Mesenchymal stem cell (in vitro differentiated cells and primary cell): ENCODE measurements at regions not wholly inside any gene's neighbourhood (a gene's known extent, or its start where the extent isn't known, plus 50 kb on each side); places are given as distances from the start of the nearest gene placed in this dataset.
"Not testable (repeated sequence)": the region's sequence is repeated elsewhere in the genome, so short reads cannot be mapped to it uniquely, and the experiment has no call there.

Source experiments
- DNase-seq: peaks from one replicate; pipeline ENCODE4 v3.0.0-alpha.2; 2013
- H2AFZ ChIP-seq: one replicate; pipeline ENCODE4 v1.6.1; 2013; ENCODE audit warnings: low read depth, mild to moderate bottlenecking, control low read depth, inconsistent platforms, low read length, moderate library complexity
- H2AK5ac ChIP-seq: 2 replicates; pipeline ENCODE4 v1.6.1; 2013; ENCODE audit warnings: low read length, moderate library complexity, mild to moderate bottlenecking, inconsistent platforms; ENCODE audit not compliant: severe bottlenecking
- H2BK120ac ChIP-seq: one replicate; pipeline ENCODE4 v1.6.1; 2013; ENCODE audit warnings: low read depth, mild to moderate bottlenecking, inconsistent platforms, low read length, moderate library complexity
- H2BK12ac ChIP-seq, 2 experiments: one replicate each; pipeline ENCODE4 v1.6.1; 2013; ENCODE audit warnings: inconsistent platforms in 2 of 2, low read length in 2 of 2, mild to moderate bottlenecking in 2 of 2, moderate library complexity in 2 of 2, control low read depth in 1 of 2
- H2BK15ac ChIP-seq: one replicate; pipeline ENCODE4 v1.6.1; 2013; ENCODE audit warnings: mild to moderate bottlenecking, low read depth, inconsistent platforms; ENCODE audit not compliant: poor library complexity, severe bottlenecking
- H2BK5ac ChIP-seq: 2 replicates; pipeline ENCODE4 v1.6.1; 2013; ENCODE audit warnings: low read depth, mild to moderate bottlenecking, low read length, control low read depth, inconsistent platforms; ENCODE audit not compliant: poor library complexity, severe bottlenecking
- H3K14ac ChIP-seq, 2 experiments: one replicate each; pipeline ENCODE4 v1.6.1; 2013; ENCODE audit warnings: inconsistent platforms in 2 of 2, low read length in 2 of 2, control low read depth in 1 of 2, mild to moderate bottlenecking in 1 of 2, moderate library complexity in 1 of 2
- H3K18ac ChIP-seq, 2 experiments: one replicate each; pipeline ENCODE4 v1.6.1; 2013; ENCODE audit warnings: inconsistent platforms in 2 of 2, low read length in 2 of 2, control low read depth in 1 of 2, low read depth in 1 of 2, mild to moderate bottlenecking in 1 of 2
- H3K23ac ChIP-seq, 2 experiments: one replicate each; pipeline ENCODE4 v1.6.1; 2013; ENCODE audit warnings: inconsistent platforms in 2 of 2, low read length in 2 of 2, mild to moderate bottlenecking in 2 of 2, moderate library complexity in 2 of 2, control low read depth in 1 of 2
- H3K27ac ChIP-seq: 2 replicates; pipeline ENCODE4 v1.5.1; 2013; ENCODE audit warnings: mild to moderate bottlenecking, moderate library complexity, low read length, control low read depth, inconsistent platforms; ENCODE audit not compliant: poor library complexity, severe bottlenecking
- H3K27me3 ChIP-seq, 2 experiments: 2 replicates each; pipeline versions ENCODE4 v1.6.1 to v1.7.0; 2013; ENCODE audit warnings: low read length in 2 of 2, mild to moderate bottlenecking in 2 of 2, moderate library complexity in 2 of 2, control low read depth in 1 of 2, inconsistent platforms in 1 of 2; ENCODE audit not compliant: control insufficient read depth in 1 of 2, insufficient read depth in 1 of 2
- H3K36me3 ChIP-seq, 2 experiments: 2 replicates each; pipeline versions ENCODE4 v1.6.1 to v1.7.0; 2013; ENCODE audit warnings: low read length in 2 of 2, control low read depth in 1 of 2, inconsistent platforms in 1 of 2, low read depth in 1 of 2, mild to moderate bottlenecking in 1 of 2; ENCODE audit not compliant: insufficient read depth in 2 of 2, control insufficient read depth in 1 of 2
- H3K4ac ChIP-seq, 2 experiments: one replicate each; pipeline ENCODE4 v1.6.1; 2013; ENCODE audit warnings: inconsistent platforms in 2 of 2, low read length in 2 of 2, mild to moderate bottlenecking in 2 of 2, moderate library complexity in 2 of 2, control low read depth in 1 of 2, low read depth in 1 of 2
- H3K4me1 ChIP-seq: 2 replicates; pipeline ENCODE4 v1.6.1; 2013; ENCODE audit warnings: low read depth, low read length, control low read depth; ENCODE audit not compliant: control insufficient read depth, insufficient read depth
- H3K4me2 ChIP-seq: 2 replicates; pipeline ENCODE4 v1.6.1; 2013; ENCODE audit warnings: low read length, mild to moderate bottlenecking, inconsistent platforms; ENCODE audit not compliant: poor library complexity, severe bottlenecking
- H3K4me3 ChIP-seq, 2 experiments: 2 replicates each; pipeline versions ENCODE4 v1.5.1 to v1.7.0; 2013; ENCODE audit warnings: low read length in 2 of 2, mild to moderate bottlenecking in 2 of 2, control low read depth in 1 of 2, low read depth in 1 of 2; ENCODE audit not compliant: insufficient read depth in 1 of 2
- H3K79me1 ChIP-seq: replicated peaks from 2 replicates; pipeline ENCODE4 v1.6.1; 2013; ENCODE audit warnings: mild to moderate bottlenecking, control low read depth, low read length, inconsistent platforms; ENCODE audit not compliant: poor library complexity, severe bottlenecking
- H3K9ac ChIP-seq: 2 replicates; pipeline ENCODE4 v1.7.0; 2013; ENCODE audit warnings: mild to moderate bottlenecking, low read length, moderate library complexity
- H3K9me3 ChIP-seq: 2 replicates; pipeline ENCODE4 v1.7.0; 2013; ENCODE audit warnings: mild to moderate bottlenecking, low read length; ENCODE audit not compliant: control insufficient read depth
- H4K8ac ChIP-seq: one replicate; pipeline ENCODE4 v1.6.1; 2013; ENCODE audit warnings: inconsistent platforms, mild to moderate bottlenecking, low read length, moderate library complexity
- H4K91ac ChIP-seq: one replicate; pipeline ENCODE4 v1.6.1; 2013; ENCODE audit warnings: mild to moderate bottlenecking, low read length, inconsistent platforms
- WGBS: methylation state at CpG from one replicate; pipeline ENCODE4 v1.1.7; 2013; ENCODE audit warnings: mixed read lengths; 5-methylcytosine and 5-hydroxymethylcytosine counted together

GRCh38 chr4:175091649-175092048 is 173.5 kb downstream of the ADAM29 start:
- Histone ChIP-seq H3K4me3 (no peak overlapping the region), H3K9me3 (peaks cover 31% of the 10 kb centered on the region), H3K23ac (no peak overlapping the region), H3K4ac (no peak overlapping the region), H3K4me2 (no peak overlapping the region), H3K27me3 (no peaks in the 10 kb centered on the region), H4K8ac (no peak overlapping the region), H2AFZ (no peak overlapping the region), H2BK120ac (no peak overlapping the region), H3K79me1 (no peaks in the 10 kb centered on the region), H2BK5ac (no peak overlapping the region), H4K91ac (no peak overlapping the region), H2BK15ac (no peak overlapping the region), H3K4me1 (no peaks in the 10 kb centered on the region), H3K27ac (no peak overlapping the region), H3K18ac (no peak overlapping the region), H3K9ac (no peak overlapping the region), H3K14ac (no peak overlapping the region), H2AK5ac (no peak overlapping the region), H2BK12ac (no peak overlapping the region), H3K36me3 (no peaks in the 10 kb centered on the region)
- no peak for DNase-seq
- WGBS = 71% methylated on average over 3 of the region's 5 CpGs

GRCh38 chr4:175092114-175092513 is 174.0 kb downstream of the ADAM29 start:
- Histone ChIP-seq H2BK12ac (no peak overlapping the region), H3K4ac (no peak overlapping the region), H2BK5ac (no peak overlapping the region), H3K79me1 (no peaks in the 10 kb centered on the region), H3K27ac (no peak overlapping the region), H3K23ac (no peak overlapping the region), H3K9me3 (peaks cover 29% of the 10 kb centered on the region), H2BK120ac (no peak overlapping the region), H3K18ac (no peak overlapping the region), H3K14ac (no peak overlapping the region), H4K91ac (no peak overlapping the region), H2AK5ac (no peak overlapping the region), H4K8ac (no peak overlapping the region), H3K27me3 (no peaks in the 10 kb centered on the region), H3K4me2 (no peak overlapping the region), H3K9ac (no peak overlapping the region), H2AFZ (no peak overlapping the region), H3K36me3 (no peaks in the 10 kb centered on the region), H2BK15ac (no peak overlapping the region), H3K4me3 (no peak overlapping the region), H3K4me1 (no peaks in the 10 kb centered on the region)
- DNase-seq = no peak
- WGBS = 93% methylated on average over 20 of the region's 20 CpGs

GRCh38 chr4:175093055-175093454 is 174.9 kb downstream of the ADAM29 start:
- not testable (repeated sequence) for H2BK12ac ChIP-seq, H2BK15ac ChIP-seq, H2BK120ac ChIP-seq, H3K27ac ChIP-seq, H3K4ac ChIP-seq, H4K8ac ChIP-seq, H3K36me3 ChIP-seq, H3K27me3 ChIP-seq, H3K4me3 ChIP-seq, H3K4me2 ChIP-seq, H3K79me1 ChIP-seq, DNase-seq, H2AFZ ChIP-seq, H3K14ac ChIP-seq, H2BK5ac ChIP-seq, H3K9ac ChIP-seq, H3K23ac ChIP-seq, H3K18ac ChIP-seq, H4K91ac ChIP-seq, H2AK5ac ChIP-seq, H3K4me1 ChIP-seq
- 92% methylated on average over 5 of the region's 9 CpGs for WGBS
- peaks cover 30% of the 10 kb centered on the region for H3K9me3 ChIP-seq

- WGBS = 73% methylated on average over 2 of the region's 2 CpGs
Measured at GRCh38 chr4:175103403-175103802, 185.2 kb downstream of the ADAM29 start.

More at GRCh38 chr4:175103403-175103802, 185.2 kb downstream of the ADAM29 start:
- Histone ChIP-seq H2BK120ac (no peak overlapping the region), H3K4me1 (no peaks in the 10 kb centered on the region), H2AK5ac (no peak overlapping the region), H3K27me3 (no peaks in the 10 kb centered on the region), H3K4ac (no peak overlapping the region), H2AFZ (no peak overlapping the region), H3K4me3 (no peak overlapping the region), H3K27ac (no peak overlapping the region), H3K14ac (no peak overlapping the region), H3K36me3 (no peaks in the 10 kb centered on the region), H2BK5ac (no peak overlapping the region), H3K23ac (no peak overlapping the region), H4K91ac (no peak overlapping the region), H3K9ac (no peak overlapping the region), H3K79me1 (no peaks in the 10 kb centered on the region), H3K9me3 (peaks cover 16% of the 10 kb centered on the region), H3K4me2 (no peak overlapping the region), H2BK15ac (no peak overlapping the region), H4K8ac (no peak overlapping the region), H3K18ac (no peak overlapping the region), H2BK12ac (no peak overlapping the region)
- DNase-seq = no peak
